ENCODE measurements at regions not wholly inside any gene's neighbourhood (a gene's known extent, or its start where the extent isn't known, plus 50 kb on each side); places are given as distances from the start of the nearest gene placed in this dataset.

GRCh38 chr18:56461151-56461550 lies 177.2 kb downstream of the TXNL1 start:
- peaks cover 3% of the 10 kb centered on the region for H3K36me3 Mint-ChIP-seq (ENCODE audit: insufficient read depth)
- peaks cover 2% of the 10 kb centered on the region for H3K27me3 Mint-ChIP-seq
- H3K4me3 Mint-ChIP-seq (ENCODE audit: low read depth): no peak overlapping the region
- H3K27ac Mint-ChIP-seq: no peak overlapping the region
- peaks cover 3% of the 10 kb centered on the region for H3K4me1 Mint-ChIP-seq (ENCODE audit: low read depth)
- DNase-seq (ENCODE audit: low spot score, unreplicated experiment): no peak
- TF ChIP-seq, protein P1, sequence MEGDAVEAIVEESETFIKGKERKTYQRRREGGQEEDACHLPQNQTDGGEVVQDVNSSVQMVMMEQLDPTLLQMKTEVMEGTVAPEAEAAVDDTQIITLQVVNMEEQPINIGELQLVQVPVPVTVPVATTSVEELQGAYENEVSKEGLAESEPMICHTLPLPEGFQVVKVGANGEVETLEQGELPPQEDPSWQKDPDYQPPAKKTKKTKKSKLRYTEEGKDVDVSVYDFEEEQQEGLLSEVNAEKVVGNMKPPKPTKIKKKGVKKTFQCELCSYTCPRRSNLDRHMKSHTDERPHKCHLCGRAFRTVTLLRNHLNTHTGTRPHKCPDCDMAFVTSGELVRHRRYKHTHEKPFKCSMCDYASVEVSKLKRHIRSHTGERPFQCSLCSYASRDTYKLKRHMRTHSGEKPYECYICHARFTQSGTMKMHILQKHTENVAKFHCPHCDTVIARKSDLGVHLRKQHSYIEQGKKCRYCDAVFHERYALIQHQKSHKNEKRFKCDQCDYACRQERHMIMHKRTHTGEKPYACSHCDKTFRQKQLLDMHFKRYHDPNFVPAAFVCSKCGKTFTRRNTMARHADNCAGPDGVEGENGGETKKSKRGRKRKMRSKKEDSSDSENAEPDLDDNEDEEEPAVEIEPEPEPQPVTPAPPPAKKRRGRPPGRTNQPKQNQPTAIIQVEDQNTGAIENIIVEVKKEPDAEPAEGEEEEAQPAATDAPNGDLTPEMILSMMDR (IDR thresholded peaks at IDR 0.05; ENCODE audit: unreplicated experiment): no peak
- peaks cover 17% of the 10 kb centered on the region for H3K9me3 Mint-ChIP-seq (ENCODE audit: low read depth)

DNA sequence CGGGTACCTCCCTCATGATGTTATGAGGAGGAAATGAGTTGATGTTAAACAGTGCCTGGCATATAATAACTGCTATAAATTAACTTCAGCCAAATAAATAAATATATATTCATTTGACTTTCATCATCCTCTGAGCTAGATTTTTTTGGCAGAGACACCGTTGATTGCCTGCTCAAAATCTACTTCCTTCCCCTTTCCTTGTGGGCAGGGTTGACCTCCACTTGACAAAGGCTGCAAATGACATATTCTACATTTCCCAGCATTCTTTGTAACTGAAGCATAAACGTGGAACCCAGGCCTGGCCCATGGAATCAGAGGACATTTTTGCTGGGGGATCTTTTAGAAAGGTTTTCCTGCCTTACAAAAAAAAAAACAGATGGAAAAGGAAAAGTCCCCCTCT lies 177.8 kb downstream of the TXNL1 start:
- no peak overlapping the region for H3K27ac Mint-ChIP-seq
- no peak overlapping the region for H3K4me3 Mint-ChIP-seq (ENCODE audit: low read depth)
- peaks cover 12% of the 10 kb centered on the region for H3K9me3 Mint-ChIP-seq (ENCODE audit: low read depth)
- TF ChIP-seq, protein P1 (IDR thresholded peaks at IDR 0.05; ENCODE audit: unreplicated experiment): no peak
- no peaks in the 10 kb centered on the region for H3K36me3 Mint-ChIP-seq (ENCODE audit: insufficient read depth)
- DNase-seq (ENCODE audit: low spot score, unreplicated experiment): no peak
- peaks cover 3% of the 10 kb centered on the region for H3K4me1 Mint-ChIP-seq (ENCODE audit: low read depth)
- H3K27me3 Mint-ChIP-seq: peaks cover 2% of the 10 kb centered on the region

GRCh38 chr18:56458770-56459712 lies 179.4 kb downstream of the TXNL1 start:
- TF ChIP-seq, protein P1 (IDR thresholded peaks at IDR 0.05; ENCODE audit: unreplicated experiment): no peak
- Mint-ChIP-seq H3K27ac (no peak overlapping the region), H3K9me3 (ENCODE audit: low read depth) (peaks cover 4% of the 10 kb centered on the region), H3K27me3 (peaks cover 8% of the 10 kb centered on the region), H3K4me1 (ENCODE audit: low read depth) (peaks cover 3% of the 10 kb centered on the region), H3K4me3 (ENCODE audit: low read depth) (no peak overlapping the region), H3K36me3 (ENCODE audit: insufficient read depth) (no peaks in the 10 kb centered on the region)
- DNase-seq (ENCODE audit: low spot score, unreplicated experiment): no peak

- Mint-ChIP-seq H3K27ac (no peak overlapping the region), H3K36me3 (ENCODE audit: insufficient read depth) (no peaks in the 10 kb centered on the region), H3K4me1 (ENCODE audit: low read depth) (peaks cover 3% of the 10 kb centered on the region), H3K4me3 (ENCODE audit: low read depth) (no peak overlapping the region), H3K27me3 (peaks cover 8% of the 10 kb centered on the region), H3K9me3 (ENCODE audit: low read depth) (no peaks in the 10 kb centered on the region)
- DNase-seq (ENCODE audit: low spot score, unreplicated experiment): no peak
- TF ChIP-seq, protein P1 (IDR thresholded peaks at IDR 0.05; ENCODE audit: unreplicated experiment): no peak
These were observed 182.5 kb downstream of the TXNL1 start for GRCh38 chr18:56455874-56456273.

DNA sequence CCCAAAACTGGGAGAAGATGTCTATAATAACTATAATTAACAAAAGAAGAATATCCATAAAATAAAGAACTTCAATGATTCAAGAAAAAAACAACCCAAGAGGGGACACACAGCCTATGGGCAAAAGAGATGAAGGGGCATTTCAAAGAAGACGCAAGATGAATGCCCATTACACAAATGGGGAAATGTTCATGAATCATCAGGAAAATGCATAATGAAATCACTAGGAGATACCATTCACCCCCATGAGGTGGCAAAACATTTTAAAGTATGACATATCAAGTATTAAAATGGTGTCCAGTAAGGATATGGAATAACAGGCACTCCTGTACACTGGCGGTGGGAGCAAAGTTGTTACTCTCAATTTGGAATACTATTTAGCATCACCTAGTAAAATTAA lies 183.3 kb downstream of the TXNL1 start:
- no peak overlapping the region for H3K4me3 Mint-ChIP-seq (ENCODE audit: low read depth)
- no peaks in the 10 kb centered on the region for H3K9me3 Mint-ChIP-seq (ENCODE audit: low read depth)
- H3K36me3 Mint-ChIP-seq (ENCODE audit: insufficient read depth): no peaks in the 10 kb centered on the region
- TF ChIP-seq, protein P1 (IDR thresholded peaks at IDR 0.05; ENCODE audit: unreplicated experiment): no peak
- H3K4me1 Mint-ChIP-seq (ENCODE audit: low read depth): peaks cover 3% of the 10 kb centered on the region
- H3K27me3 Mint-ChIP-seq: peaks cover 8% of the 10 kb centered on the region
- no peak overlapping the region for H3K27ac Mint-ChIP-seq
- no peak for DNase-seq (ENCODE audit: low spot score, unreplicated experiment)

All from progenitor cell of endocrine pancreas (in vitro differentiated cells).